ENCODE measurements at regions not wholly inside any gene's neighbourhood (a gene's known extent, or its start where the extent isn't known, plus 50 kb on each side); places are given as distances from the start of the nearest gene placed in this dataset.

DNA sequence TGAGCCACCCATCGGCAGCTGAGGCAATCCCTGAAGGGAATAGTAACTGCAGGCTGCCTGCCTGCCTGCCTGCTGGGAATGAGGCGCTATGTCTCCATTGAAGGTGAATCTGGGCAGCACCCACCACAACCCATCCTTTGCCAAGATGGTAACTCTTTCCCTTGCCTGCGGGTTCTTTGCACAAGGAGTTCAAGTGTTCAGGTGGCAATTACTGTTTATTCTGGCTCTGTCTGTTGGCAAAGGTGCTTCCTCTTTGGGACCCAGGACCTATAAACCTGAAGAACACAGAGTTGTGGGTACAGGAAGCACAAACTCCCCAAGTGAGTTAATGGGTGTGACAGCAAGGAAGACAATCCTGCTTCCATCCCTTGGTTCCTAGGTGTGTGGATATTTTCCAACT lies 448.1 kb upstream of the ZNF507 start:
- TF ChIP-seq, protein P1, sequence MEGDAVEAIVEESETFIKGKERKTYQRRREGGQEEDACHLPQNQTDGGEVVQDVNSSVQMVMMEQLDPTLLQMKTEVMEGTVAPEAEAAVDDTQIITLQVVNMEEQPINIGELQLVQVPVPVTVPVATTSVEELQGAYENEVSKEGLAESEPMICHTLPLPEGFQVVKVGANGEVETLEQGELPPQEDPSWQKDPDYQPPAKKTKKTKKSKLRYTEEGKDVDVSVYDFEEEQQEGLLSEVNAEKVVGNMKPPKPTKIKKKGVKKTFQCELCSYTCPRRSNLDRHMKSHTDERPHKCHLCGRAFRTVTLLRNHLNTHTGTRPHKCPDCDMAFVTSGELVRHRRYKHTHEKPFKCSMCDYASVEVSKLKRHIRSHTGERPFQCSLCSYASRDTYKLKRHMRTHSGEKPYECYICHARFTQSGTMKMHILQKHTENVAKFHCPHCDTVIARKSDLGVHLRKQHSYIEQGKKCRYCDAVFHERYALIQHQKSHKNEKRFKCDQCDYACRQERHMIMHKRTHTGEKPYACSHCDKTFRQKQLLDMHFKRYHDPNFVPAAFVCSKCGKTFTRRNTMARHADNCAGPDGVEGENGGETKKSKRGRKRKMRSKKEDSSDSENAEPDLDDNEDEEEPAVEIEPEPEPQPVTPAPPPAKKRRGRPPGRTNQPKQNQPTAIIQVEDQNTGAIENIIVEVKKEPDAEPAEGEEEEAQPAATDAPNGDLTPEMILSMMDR (optimal IDR thresholded peaks at IDR 0.05 in 1 of 3, IDR thresholded peaks at IDR 0.05 in 1 of 3, conservative IDR thresholded peaks at IDR 0.05 in 1 of 3; ENCODE audit: extremely low read depth in 1 of 3, insufficient read depth in 2 of 3, low read length in 3 of 3) = no peak
- no peak for TF ChIP-seq EZH2 (IDR thresholded peaks at IDR 0.05; ENCODE audit: low read length)

All from keratinocyte (primary cell).